HepG2 (cell line): ENCODE measurements at regions not wholly inside any gene's neighbourhood (a gene's known extent, or its start where the extent isn't known, plus 50 kb on each side); places are given as distances from the start of the nearest gene placed in this dataset.

Experiments used
- ATAC-seq: fragments of 200-7000 bp; cut with Tn5 transposase; 3 replicates; pipeline ENCODE4 v1.9.1; 2020; ENCODE audit warnings: mild to moderate bottlenecking, moderate library complexity
- BruUV-seq: library from RNA; stranded (reverse); fragments of 400-500 nt; replicated peaks from 2 replicates; lab custom pipeline; 2021; lab: Mats Ljungman, UMichigan
- CTCF ChIA-PET: fragments of 300-600 bp; formaldehyde crosslinking; extraction: SDS; loops from one replicate; lab custom pipeline; 2021; ENCODE audit warnings: low total read pairs, inconsistent platforms, low intra/inter-chr PET ratio; lab: Yijun Ruan, JAX
- POLR2A ChIA-PET: fragments of 350-600 bp; sonication (Branson Sonifier 250); formaldehyde crosslinking; loops from one replicate; lab custom pipeline; 2020; ENCODE audit warnings: antibody characterized with exemption, inconsistent platforms; lab: Yijun Ruan, JAX
- DNase-seq: peaks from one replicate; pipeline ENCODE4 v3.0.0-alpha.2; 2015; ENCODE audit warnings: low spot score
- FAIRE-seq: peaks from 3 replicates; lab custom pipeline; 2011; peaks lifted over from hg19 to GRCh38; lab: Jason Lieb, UNC
- H2AFZ ChIP-seq: one replicate; pipeline ENCODE4 v1.6.1; 2011; ENCODE audit warnings: low read length, inconsistent platforms
- H3K27ac ChIP-seq: fragments of 300-600 bp; 3 replicates; pipeline ENCODE4 v1.8.0; 2011; ENCODE audit warnings: mixed run types, mild to moderate bottlenecking, mixed read lengths, low read length, inconsistent platforms; ENCODE audit not compliant: insufficient read depth; ENCODE audit errors: extremely low read length
- H3K27me3 ChIP-seq, 2 experiments: fragments of 200-600 bp in 1 of 2; 2 replicates in 1 of 2; 3 replicates in 1 of 2; pipeline versions ENCODE4 v1.6.0 to v1.8.0; 2011; ENCODE audit warnings: low read length in 2 of 2, mild to moderate bottlenecking in 2 of 2, moderate library complexity in 2 of 2, inconsistent platforms in 1 of 2; ENCODE audit not compliant: insufficient read depth in 2 of 2, control insufficient read depth in 1 of 2
- H3K36me3 ChIP-seq, 2 experiments: fragments of 200-600 bp in 1 of 2; replicated peaks in 1 of 2; 2 replicates in 1 of 2; 3 replicates in 1 of 2; pipeline versions ENCODE4 v1.5.1 to v1.8.0; 2011; ENCODE audit warnings: low read length in 2 of 2, inconsistent platforms in 1 of 2; ENCODE audit not compliant: insufficient read depth in 2 of 2, control insufficient read depth in 1 of 2
- H3K4me1 ChIP-seq: 2 replicates; pipeline ENCODE4 v1.5.1; 2012; ENCODE audit warnings: low read length, inconsistent platforms; ENCODE audit not compliant: insufficient read depth
- H3K4me2 ChIP-seq: 2 replicates; pipeline ENCODE4 v1.6.0; 2011; ENCODE audit warnings: low read depth, low read length, inconsistent platforms
- H3K4me3 ChIP-seq, 3 experiments: fragments of 200-600 bp in 1 of 3; sonication (generic), shearing (Covaris generic) in 1 of 3; replicated peaks in 1 of 3; 2 replicates each; pipeline ENCODE4 v1.5.1; 2011 to 2016; ENCODE audit warnings: low read length in 3 of 3, inconsistent platforms in 2 of 3, low read depth in 2 of 3, mild to moderate bottlenecking in 2 of 3, control low read depth in 1 of 3, mixed read lengths in 1 of 3; ENCODE audit not compliant: insufficient read depth in 1 of 3
- H3K79me2 ChIP-seq: one replicate; pipeline ENCODE4 v1.6.1; 2011; ENCODE audit warnings: low read length, inconsistent platforms; ENCODE audit not compliant: insufficient read depth
- H3K9ac ChIP-seq: 2 replicates; pipeline ENCODE4 v1.6.0; 2011; ENCODE audit warnings: mild to moderate bottlenecking, low read depth, low read length, inconsistent platforms; ENCODE audit not compliant: insufficient read depth
- H3K9me3 ChIP-seq: 2 replicates; pipeline ENCODE4 v1.5.1; 2012; ENCODE audit warnings: mild to moderate bottlenecking, low read length
- H4K20me1 ChIP-seq: 2 replicates; pipeline ENCODE4 v1.6.0; 2011; ENCODE audit warnings: inconsistent platforms, mild to moderate bottlenecking, low read length, moderate library complexity; ENCODE audit not compliant: insufficient read depth
- ATRX ChIP-seq: sonication (generic); formaldehyde crosslinking; IDR thresholded peaks from 2 replicates; pipeline ENCODE4 v1.4.0; 2020; ENCODE audit warnings: missing genetic modification reagents, borderline replicate concordance
- FOSL1 ChIP-seq: sonication (generic); formaldehyde crosslinking; IDR thresholded peaks from 2 replicates; pipeline ENCODE4 v1.9.0; 2021; ENCODE audit warnings: missing genetic modification reagents, borderline replicate concordance
- GABPB1 ChIP-seq: IDR thresholded peaks from 2 replicates; pipeline ENCODE4 v1.6.1; 2016; ENCODE audit warnings: mild to moderate bottlenecking, missing genetic modification reagents, moderate library complexity, missing compliant biosample characterization
- GFI1 ChIP-seq: sonication (generic); formaldehyde crosslinking; IDR thresholded peaks from 2 replicates; pipeline ENCODE4 v1.5.0; 2020; ENCODE audit warnings: missing genetic modification reagents, mild to moderate bottlenecking, borderline replicate concordance
- HNRNPLL ChIP-seq: fragments of 200-400 bp; formaldehyde crosslinking; IDR thresholded peaks from 2 replicates; pipeline ENCODE4 v1.6.1; 2017; ENCODE audit warnings: mild to moderate bottlenecking, low read depth, low read length; ENCODE audit not compliant: poor library complexity, severe bottlenecking
- RARG ChIP-seq: sonication (generic); formaldehyde crosslinking; IDR thresholded peaks from 2 replicates; pipeline ENCODE4 v1.4.0; 2020; ENCODE audit warnings: low read depth, mild to moderate bottlenecking, missing genetic modification reagents
- TOE1 ChIP-seq: sonication (generic); formaldehyde crosslinking; IDR thresholded peaks from 2 replicates; pipeline ENCODE4 v1.4.0; 2020; ENCODE audit warnings: mild to moderate bottlenecking, missing genetic modification reagents
- YEATS4 ChIP-seq: sonication (generic); formaldehyde crosslinking; IDR thresholded peaks from 2 replicates; pipeline ENCODE4 v1.4.0; 2020; ENCODE audit warnings: missing genetic modification reagents, borderline replicate concordance
- ZKSCAN5 ChIP-seq: sonication (generic); formaldehyde crosslinking; IDR thresholded peaks from 2 replicates; pipeline ENCODE4 v1.5.1; 2020; ENCODE audit warnings: mild to moderate bottlenecking, missing genetic modification reagents
- ZNF256 ChIP-seq: sonication (generic); formaldehyde crosslinking; conservative IDR thresholded peaks from 2 replicates; pipeline ENCODE4 v1.4.0; 2020; ENCODE audit warnings: missing genetic modification reagents
- ZNF878 ChIP-seq: sonication (generic); formaldehyde crosslinking; IDR thresholded peaks from 2 replicates; pipeline ENCODE4 v1.8.1; 2023; ENCODE audit warnings: mild to moderate bottlenecking, missing genetic modification reagents, moderate library complexity
- ZSCAN9 ChIP-seq: IDR thresholded peaks from 2 replicates; pipeline ENCODE4 v1.6.1; 2016; ENCODE audit warnings: borderline replicate concordance
- WGBS: methylation state at CpG from one replicate; pipeline ENCODE4 v1.1.6; 2017; ENCODE audit warnings: low lambda C conversion rate; 5-methylcytosine and 5-hydroxymethylcytosine counted together
- in situ Hi-C: cut with HindIII; loops from 2 replicates; pipeline ENCODE4 v1.10.0; 2017; ENCODE audit warnings: low pct_unique_long_range_greater_than_20kb; ENCODE audit not compliant: extremely low pct_ligation_motif_present
- intact Hi-C: fragments of 100-400 bp; cut with micrococcal nuclease; formaldehyde crosslinking; loops from one replicate; pipeline ENCODE4 v1.10.0; 2022; ENCODE audit not compliant: unreplicated experiment
- TF ChIP-seq, protein P1 (sequence below): sonication (generic); formaldehyde crosslinking; IDR thresholded peaks from 2 replicates; pipeline ENCODE4 v1.8.1; 2022; ENCODE audit warnings: low read depth, mild to moderate bottlenecking, missing genetic modification reagents
- TF ChIP-seq, protein P2 (sequence below): sonication (generic); formaldehyde crosslinking; IDR thresholded peaks from 2 replicates; pipeline ENCODE4 v1.5.0; 2020; ENCODE audit warnings: missing genetic modification reagents

DNA sequence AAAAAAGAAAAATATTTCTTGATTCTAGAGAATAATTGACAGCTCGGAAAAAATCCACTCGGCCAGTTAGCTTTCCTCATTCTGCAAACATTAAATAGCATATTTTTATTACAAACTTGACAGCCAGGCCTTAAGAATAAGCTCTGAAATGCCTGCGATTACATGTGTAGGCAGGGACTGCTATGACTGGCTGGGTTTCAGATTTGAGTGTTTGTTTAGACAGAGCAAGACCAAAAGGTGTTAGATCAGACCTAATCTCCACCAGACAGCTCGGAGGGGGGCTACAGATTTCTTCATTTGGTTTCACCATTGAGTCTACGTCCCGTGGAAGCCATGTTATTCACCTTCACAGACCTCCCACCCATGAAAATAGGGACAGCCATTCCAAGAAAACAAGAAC, 192.1 kb upstream of the ADAMTS5 start:
- intact Hi-C loops, result no loop called here
- H3K79me2 ChIP-seq, result no peaks in the 10 kb centered on the region
- H3K4me3 ChIP-seq, result no peak overlapping the region
- DNase-seq, result no peak
- H3K4me2 ChIP-seq, result no peak overlapping the region
- H2AFZ ChIP-seq, result no peak overlapping the region
- WGBS, result 5% methylated on average over 5 of the region's 6 CpGs
- H3K36me3 ChIP-seq, result no peaks in the 10 kb centered on the region
- CTCF ChIA-PET, result no interaction called here
- no peak for ATAC-seq
- peaks cover 90% of the 10 kb centered on the region for H3K9me3 ChIP-seq
- TF ChIP-seq GABPB1, result no peak
- TF ChIP-seq, protein P1, sequence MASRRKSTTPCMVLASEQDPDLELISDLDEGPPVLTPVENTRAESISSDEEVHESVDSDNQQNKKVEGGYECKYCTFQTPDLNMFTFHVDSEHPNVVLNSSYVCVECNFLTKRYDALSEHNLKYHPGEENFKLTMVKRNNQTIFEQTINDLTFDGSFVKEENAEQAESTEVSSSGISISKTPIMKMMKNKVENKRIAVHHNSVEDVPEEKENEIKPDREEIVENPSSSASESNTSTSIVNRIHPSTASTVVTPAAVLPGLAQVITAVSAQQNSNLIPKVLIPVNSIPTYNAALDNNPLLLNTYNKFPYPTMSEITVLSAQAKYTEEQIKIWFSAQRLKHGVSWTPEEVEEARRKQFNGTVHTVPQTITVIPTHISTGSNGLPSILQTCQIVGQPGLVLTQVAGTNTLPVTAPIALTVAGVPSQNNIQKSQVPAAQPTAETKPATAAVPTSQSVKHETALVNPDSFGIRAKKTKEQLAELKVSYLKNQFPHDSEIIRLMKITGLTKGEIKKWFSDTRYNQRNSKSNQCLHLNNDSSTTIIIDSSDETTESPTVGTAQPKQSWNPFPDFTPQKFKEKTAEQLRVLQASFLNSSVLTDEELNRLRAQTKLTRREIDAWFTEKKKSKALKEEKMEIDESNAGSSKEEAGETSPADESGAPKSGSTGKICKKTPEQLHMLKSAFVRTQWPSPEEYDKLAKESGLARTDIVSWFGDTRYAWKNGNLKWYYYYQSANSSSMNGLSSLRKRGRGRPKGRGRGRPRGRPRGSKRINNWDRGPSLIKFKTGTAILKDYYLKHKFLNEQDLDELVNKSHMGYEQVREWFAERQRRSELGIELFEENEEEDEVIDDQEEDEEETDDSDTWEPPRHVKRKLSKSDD (CRISPR knock-in tag), result no peak
- TF ChIP-seq ZSCAN9 (CRISPR knock-in tag), result no peak
- no peak for TF ChIP-seq ZKSCAN5 (CRISPR knock-in tag)
- no peak for TF ChIP-seq ZNF256 (CRISPR knock-in tag)
- TF ChIP-seq, protein P2, sequence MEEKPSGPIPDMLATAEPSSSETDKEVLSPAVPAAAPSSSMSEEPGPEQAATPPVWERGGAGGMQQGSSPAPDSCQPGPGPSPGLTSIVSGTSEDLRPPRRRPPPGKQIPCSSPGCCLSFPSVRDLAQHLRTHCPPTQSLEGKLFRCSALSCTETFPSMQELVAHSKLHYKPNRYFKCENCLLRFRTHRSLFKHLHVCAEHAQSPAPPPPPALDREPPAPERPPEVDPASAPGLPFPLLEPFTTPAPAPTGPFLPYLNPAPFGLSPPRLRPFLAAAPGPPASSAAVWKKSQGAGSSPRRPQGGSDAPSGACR (CRISPR knock-in tag), result no peak
- TF ChIP-seq ATRX (CRISPR knock-in tag), result no peak
- TF ChIP-seq TOE1, result no peak
- no peak for TF ChIP-seq YEATS4
- no peak for TF ChIP-seq FOSL1 (CRISPR knock-in tag)
- no peak for TF ChIP-seq HNRNPLL
- TF ChIP-seq ZNF878, result no peak
- TF ChIP-seq GFI1 (CRISPR knock-in tag), result no peak
- TF ChIP-seq RARG (CRISPR knock-in tag), result no peak
- TF ChIP-seq, all 625 proteins: peak for 0
- Histone ChIP-seq H3K4me1 (no peaks in the 10 kb centered on the region), H3K9ac (no peak overlapping the region), H3K27me3 (no peaks in the 10 kb centered on the region), H4K20me1 (no peaks in the 10 kb centered on the region), H3K27ac (no peak overlapping the region)
- POLR2A ChIA-PET, result no interaction called here
- FAIRE-seq, result no peak
- no TSS peak for BruUV-seq
- in situ Hi-C loops, result no loop called here
